ENCODE measurements at regions not wholly inside any gene's neighbourhood (a gene's known extent, or its start where the extent isn't known, plus 50 kb on each side); places are given as distances from the start of the nearest gene placed in this dataset.
"Not testable (repeated sequence)": the region's sequence is repeated elsewhere in the genome, so short reads cannot be mapped to it uniquely, and the experiment has no call there.

DNA sequence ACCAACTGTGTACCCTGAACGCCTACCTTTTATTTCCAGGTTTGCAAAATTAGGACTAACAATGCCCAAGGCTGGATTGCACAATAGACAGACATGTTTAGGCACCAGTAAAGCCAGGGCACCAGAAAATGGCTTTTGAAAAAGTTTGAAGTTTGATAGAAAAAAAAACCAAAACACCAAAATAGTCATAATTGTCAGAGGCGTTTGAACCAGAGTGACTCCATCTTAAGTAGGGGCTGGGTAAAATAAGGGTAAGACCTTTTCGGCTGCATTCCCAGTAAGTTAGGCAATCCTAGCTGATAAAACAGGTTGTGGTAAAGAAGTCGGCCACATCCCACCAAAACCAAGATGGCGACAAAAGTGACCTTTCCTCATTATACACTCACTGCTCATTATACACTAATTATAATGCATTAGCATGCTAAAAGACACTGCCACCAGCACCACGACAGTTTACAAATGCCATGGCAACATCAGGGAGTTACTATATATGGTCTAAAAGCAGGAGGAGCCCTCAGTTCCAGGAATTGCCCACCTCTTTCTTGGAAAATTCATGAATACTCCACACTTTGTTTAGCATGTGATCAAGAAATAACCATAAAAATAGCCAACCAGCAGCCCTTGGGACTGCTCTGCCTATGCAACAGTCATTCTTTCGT, 71.2 kb upstream of the EPCAM start:
- intact Hi-C loops (cut with DNase I): no loop called here
- ATAC-seq: no peak

DNA sequence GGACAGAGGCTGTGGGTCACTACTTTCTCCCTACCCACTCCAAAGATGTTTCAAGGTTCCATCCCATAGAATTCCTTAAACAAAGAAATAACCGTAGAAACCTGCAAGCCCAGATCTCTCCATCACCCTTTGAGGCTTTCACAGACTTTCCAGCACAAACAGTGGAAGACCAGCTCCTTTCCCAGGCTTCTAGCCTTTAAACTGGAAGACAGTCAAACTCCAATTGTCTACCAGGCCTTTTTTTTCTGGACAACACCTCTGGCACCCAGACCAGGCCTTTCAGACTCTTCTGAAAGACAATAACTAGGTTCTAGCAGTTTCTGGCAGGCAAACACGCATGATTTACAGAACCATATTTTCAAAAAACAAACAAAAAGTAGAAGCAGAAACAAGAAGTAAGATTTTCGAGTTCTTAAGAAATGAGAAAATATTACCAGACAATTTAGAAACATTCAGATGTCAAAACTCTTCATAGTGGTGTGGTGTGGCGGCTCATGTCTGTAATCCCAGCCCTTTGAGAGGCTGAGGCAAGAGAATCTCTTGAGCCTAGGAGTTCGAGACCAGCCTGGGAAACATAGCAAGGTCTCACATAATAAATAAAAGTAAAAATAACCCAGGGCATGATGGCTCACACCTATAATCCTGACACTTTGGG, 73.0 kb upstream of the EPCAM start:
- intact Hi-C loops (cut with DNase I): no loop called here
- no peak for ATAC-seq
- DNase-seq (ENCODE audit: missing footprints): no peak

More for the DNA sequence above, 71.2 kb upstream of the EPCAM start:
- no peak for DNase-seq (ENCODE audit: missing footprints)

DNA sequence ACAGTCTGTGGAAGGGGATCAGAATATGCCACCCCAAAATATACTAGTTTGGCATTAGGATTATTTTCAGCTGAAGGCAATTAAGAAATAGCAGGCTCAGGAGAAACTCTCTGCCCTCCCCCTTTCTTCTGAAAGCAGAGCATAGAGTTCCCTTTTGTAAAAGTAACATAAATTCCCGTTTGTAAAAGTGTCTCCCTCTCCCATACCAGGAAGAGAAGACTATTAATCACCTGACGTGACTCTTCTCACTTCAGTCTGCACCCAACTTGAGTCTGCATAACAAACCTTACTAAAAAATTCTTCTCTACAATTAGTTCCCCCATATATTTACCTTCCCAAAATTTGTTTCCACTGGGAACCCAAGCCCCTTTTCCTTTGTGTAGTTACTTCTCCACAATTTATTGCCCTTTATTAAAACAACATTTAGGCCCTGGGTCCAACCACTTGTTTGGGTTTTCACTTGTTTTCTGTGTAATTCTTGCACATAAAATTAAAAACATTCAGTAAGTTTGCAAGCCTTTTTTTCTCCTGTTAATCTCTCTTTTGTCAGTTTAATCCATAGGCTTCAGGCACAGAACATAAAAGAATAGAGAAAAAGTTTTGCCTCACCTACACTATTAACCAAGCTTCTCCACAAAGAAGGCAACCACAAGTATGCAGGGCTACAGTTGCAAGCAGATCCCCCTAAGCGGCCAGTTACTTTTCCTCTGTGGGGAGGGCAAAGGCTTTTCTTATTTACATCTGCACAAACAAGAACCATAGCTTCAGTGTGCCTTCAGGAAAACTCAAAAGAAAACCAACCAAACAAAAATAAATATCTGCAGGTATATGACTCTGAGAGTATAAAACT, 73.8 kb upstream of the EPCAM start:
- ATAC-seq (no peak), DNase-seq (ENCODE audit: missing footprints) (no peak)
- intact Hi-C loops (cut with DNase I): no loop called here

DNA sequence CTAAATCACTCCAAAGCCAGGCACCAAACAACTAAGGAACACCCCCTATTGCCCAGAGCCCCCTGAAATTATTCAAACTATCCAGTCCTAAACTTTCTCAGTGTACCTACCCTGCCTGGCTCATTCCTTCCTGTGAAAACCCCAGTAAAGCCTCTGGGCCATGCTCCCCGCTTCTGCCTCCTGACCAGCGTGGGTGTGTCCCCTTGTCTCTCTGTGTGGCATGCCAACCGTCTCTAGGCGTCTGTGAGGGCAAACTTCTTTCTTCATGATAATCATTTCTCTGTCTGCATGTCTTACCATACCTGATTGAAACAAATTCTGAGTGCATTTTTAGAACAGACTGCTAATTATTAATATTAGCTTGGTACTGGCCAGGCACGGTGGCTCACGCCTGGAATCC, 75.1 kb upstream of the EPCAM start:
- DNase-seq (ENCODE audit: missing footprints): no peak
- intact Hi-C loops (cut with DNase I): no loop called here
- ATAC-seq: no peak

DNA sequence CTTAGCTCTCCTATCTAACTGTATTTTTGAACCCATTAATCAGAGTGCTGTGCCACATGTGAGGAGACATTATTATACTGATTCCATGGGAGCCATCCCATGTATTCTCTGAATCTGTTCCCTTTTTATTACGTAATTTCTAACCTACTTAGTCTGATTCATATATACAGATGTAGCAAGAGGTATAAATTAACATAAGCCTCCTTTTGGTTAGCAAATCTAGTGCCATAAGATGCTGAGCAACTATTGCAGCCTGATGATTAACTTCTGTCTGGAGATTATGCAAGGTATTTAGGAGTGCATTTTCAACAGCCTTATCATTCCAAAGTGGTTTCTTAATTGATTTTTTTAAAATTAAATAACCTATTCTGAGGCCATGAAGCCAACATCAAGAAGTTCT, 80.2 kb upstream of the EPCAM start:
- no peak for DNase-seq (ENCODE audit: missing footprints)
- intact Hi-C loops (cut with DNase I): no loop called here
- ATAC-seq: no peak

DNA sequence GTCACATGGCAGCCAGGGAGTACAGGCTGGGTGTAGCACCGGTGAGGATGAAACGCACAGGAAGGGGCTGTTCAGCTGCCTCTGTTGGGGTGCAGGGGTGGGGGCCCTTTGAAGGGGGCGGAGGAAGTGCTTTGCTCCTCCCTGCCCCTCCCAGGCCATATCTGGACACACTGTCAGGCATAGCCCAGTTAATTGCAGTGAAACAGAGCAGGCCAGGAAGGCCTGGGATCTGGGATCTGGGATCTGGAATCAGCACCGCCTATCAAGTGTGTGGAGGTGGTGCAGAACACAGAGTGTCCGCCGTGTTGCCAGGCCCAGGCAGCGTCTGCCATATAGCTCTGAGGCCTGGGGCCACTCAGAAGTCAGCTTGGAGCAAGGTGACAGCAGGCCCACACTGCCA, 85.5 kb upstream of the EPCAM start:
- ATAC-seq (no peak), DNase-seq (ENCODE audit: missing footprints) (no peak)
- intact Hi-C loops (cut with DNase I): no loop called here

DNA sequence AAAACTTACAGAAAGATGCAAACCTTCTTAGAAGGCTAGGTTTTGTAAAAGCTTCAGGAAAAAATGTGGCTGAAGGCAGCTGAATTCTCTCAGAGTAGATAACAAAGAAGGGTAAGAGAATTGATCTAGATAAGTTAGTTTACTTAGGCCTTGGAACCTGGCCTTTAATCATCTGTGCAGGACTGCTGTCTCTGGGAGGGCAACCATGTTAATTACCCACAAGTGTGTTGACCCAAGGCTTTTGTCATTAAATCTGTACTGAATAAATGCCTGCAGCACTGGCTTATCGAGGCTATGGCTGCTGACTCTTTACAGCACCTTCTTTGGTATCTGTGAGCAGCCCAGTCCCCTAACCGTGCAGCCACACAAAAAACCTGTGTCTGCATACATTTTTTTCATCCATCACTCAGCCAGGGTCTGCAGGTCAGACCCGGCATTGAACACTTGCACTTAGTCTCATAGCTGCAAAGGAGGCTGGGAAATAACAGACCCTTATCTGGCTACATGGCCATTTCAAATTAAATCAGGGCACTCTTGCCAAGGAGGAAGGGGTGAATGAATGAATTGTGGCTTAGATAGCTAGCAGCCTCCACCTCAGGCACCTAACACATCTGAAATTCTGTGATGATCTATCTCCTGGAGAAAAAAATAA, 86.4 kb upstream of the EPCAM start:
- intact Hi-C loops (cut with DNase I): no loop called here
- DNase-seq (ENCODE audit: missing footprints) (no peak), ATAC-seq (no peak)

DNA sequence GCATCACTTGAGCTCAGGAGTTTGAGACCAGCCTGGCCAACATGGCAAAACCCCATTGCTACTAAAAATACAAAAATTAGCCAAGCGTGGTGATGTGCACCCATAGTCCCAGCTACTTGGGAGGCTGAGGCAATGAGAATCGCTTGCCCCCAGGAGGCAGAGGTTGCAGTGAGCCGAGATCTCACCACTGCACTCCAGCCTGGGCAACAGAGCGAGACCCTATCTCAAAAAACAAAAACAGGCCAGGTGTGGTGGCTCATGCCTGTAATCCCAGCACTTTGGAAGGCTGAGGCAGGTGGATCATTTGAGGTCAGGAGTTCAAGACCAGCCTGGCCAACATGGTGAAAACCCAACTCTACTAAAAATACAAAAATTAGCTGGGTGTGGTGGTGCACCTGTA, 89.6 kb upstream of the EPCAM start:
- ATAC-seq; DNase-seq (ENCODE audit: missing footprints); intact Hi-C loops (cut with DNase I): not testable (repeated sequence)

DNA sequence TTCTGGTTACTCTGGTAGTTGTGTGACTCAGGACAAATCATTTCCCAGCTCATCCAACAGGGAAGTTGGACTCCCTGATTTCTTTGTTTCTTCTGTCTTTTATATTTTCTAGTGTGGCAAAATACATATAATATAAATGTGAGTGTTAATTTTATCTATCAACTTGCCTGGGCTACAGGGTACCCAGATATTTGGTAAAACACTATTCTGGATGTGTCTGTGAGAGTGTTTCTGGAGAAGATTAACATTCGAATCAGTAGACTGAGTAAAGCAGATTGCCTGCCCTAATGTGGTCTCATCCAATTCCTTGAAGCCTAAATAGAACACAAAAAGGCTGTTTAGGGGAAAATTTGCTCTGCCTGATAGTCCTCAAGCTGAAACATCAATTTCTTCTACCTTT, 91.1 kb upstream of the EPCAM start:
- DNase-seq (ENCODE audit: missing footprints): no peak
- no peak for ATAC-seq
- intact Hi-C loops (cut with DNase I): no loop called here

DNA sequence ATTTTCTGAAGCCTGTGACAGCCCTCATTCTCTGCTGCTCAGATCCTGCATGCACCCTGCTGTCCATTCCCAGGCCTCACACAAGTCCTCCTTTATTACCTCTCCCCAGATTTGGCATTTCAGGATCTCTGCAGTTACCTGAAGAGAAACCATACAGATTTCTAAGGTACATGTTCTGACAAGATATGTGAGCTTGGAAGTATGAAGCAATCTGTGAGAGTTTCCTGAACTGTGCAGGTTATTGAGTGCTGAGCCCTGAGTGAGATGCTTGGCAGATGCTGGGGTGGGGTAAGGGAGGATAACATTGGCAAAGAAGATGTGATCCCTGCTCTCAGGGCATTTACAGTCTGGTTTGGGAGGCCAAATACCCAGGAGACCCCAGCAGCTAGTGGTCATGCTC, 91.9 kb upstream of the EPCAM start:
- DNase-seq (ENCODE audit: missing footprints): no peak
- intact Hi-C loops (cut with DNase I): no loop called here
- ATAC-seq: no peak

DNA sequence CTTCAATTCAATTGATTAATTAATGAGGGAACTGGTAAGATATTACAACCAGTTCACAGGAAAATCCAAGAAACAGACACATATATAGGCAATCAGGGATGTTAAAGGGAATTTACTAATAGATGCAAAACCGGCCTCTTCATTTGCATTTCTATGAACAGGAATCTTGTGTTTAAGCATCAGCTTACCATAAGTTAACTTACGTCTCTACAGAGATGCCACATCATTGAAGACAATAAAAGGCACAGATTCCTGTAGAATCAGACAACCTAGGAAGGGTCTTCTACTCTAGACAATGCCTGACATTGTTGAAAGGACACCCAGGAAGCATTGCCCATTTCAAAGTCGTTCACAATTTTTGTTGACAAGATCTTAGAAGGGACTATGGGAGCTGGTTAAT, 93.0 kb upstream of the EPCAM start:
- DNase-seq (ENCODE audit: missing footprints) (no peak), ATAC-seq (no peak)
- intact Hi-C loops (cut with DNase I): no loop called here

DNA sequence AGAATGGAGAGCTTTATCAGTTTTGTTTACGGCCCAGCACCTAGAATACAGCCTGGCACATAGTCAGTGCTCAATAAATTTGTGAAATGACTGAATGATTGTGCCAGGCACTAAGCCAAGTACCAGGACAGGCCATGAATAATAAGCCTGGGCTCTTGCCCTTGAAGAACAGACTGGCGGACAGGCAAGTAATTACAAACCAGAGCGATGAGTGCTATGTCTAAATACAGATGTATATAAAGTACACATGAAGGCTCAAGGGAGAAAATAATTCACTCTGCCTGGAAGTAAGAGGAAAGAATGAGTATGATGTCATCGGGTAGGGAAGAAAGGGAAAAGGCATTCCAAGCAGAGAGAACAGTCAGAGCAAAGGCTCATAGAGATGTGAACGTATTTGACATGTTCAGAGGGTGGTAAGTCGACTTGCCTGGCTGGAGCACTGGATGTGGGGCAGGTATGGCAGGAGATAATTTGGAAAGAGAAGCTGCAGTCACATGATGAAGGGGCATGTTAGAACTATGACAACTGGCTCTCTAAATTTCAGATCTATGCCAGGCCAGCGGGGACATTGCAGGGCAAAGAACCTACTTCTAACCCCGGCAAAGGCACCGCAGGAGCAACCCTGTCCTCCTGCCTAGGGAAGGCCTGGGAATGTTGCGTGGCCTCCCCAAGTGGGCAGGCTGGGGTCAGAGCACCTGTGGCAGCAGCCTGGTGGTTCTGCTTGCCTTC, 94.9 kb upstream of the EPCAM start:
- ATAC-seq (no peak), DNase-seq (ENCODE audit: missing footprints) (no peak)
- intact Hi-C loops (cut with DNase I): no loop called here

DNA sequence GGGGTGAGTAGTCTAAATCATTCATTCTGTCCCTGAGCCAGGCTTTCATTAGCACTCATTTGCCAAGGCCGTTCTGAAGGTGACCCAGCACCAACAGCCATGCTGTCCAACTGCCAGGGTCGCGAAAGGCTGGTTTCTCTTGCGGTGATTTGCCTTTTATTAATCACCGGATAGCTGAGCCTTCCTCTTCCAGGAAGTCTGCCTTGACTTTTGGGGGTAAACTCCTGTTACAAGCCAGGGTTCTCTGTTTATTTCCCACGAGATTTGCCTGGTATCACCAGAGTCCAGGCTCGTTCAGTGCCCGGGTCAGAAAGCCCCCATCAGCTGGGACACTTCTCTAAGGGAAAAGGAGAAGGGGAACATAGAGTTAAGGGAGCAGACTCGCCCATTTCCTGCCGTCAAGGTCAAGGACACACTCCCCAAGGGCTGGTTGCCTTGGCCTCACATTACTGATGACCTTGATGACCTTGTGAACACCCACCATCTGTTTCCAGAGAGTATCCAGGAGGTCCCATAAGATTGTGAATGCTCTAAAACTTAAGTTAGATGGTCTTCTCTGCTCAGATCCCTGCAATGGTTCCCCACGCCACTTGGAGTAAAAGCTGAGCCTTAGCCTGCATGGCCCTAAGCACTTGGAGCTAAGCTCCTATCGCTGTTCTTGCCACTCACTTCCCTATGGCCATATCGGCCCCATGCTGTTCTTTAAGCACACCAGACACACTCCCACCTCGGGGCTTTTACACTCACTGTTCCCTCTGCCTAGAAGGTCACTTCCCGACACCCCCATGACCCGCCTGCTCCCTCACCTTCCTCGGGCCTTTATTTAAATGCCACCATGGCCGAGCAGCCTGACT, 96.0 kb upstream of the EPCAM start:
- intact Hi-C loops (cut with DNase I): no loop called here
- ATAC-seq (no peak), DNase-seq (ENCODE audit: missing footprints) (no peak)

DNA sequence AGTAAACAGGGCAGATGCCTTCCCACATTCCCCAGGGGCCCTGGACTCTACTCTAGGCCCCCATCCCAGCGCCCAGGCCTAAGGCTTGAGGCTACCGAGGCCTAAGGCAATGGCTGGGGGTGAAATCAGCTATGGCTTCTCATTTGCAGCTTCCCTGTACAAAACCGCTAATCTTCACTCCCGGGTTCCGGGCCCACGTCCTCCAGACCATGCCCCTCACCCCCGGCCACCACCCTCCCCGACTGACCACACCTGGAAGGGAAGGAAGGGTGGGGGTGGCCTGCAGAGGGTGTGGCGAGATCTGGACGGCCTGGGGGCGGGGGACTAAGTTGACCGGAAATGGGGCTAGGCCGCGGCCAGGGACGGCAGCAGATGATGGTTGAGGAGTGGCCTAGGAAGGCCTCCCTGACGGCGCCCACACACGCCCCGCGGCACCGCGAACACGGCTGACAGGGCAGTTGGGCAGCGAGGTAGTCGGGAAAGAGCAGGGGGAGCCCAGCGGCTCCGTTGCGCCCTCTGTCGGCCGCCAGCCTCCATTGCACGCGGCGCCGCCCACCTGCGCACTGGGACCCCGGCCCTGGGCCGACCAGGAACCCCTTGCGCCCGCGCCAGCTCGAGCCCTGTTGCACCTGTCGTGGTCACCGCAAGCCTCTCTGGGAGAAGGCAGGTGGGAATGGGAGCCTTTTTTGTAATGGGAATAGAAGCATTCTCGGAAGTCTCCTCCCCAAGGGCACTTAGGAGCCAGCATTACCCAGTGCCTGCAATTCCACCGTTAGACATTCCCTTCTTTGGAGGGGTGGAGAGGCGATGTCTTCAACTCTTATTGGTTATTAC, 95.9 kb upstream of the CALM2 start:
- peak; percentile 79 for ATAC-seq
- intact Hi-C loops (cut with DNase I): no loop called here

DNA sequence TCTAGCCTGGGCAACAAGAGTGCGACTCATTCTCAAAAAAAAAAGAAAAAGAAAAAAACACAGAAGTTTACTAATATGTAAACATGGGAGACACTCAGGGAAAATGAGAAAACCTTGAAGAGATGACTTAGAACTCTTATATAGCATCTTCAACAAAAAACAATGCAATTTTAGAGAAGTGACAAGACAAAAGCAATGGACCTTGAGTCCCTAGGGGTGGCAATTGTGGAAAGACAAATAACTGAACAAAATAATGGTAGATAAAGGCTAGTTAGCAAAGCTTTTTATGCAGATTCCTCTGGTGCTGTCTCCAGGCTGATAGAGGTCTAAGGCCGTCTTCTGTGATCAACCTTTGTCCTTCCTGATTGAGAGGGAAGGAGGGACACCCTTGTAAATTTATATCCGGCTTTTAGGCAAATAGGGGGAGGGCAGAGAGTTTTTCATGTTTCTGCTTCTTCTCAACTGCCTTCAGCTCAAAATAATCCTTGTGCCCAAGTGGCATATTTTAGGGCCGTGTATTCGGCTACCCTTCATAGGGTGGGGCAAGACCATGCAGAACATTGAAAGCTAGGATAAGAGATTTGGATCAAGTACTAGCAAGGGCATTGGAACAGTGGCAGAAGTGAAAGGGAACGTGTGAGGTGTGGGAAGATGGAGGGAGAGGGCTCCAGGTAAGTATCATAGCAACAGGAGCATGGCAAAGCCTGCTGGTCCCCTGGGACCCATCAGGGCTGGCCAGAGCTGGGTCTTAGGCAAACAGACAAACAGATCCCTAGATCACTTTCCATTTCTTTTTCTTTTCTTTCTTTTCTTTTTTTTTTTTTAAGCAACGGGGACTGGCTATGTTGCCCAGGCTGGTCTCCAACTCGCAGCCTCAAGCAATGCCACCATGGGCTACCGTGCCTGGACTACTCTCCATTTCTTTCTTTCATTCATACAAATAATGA, 95.0 kb upstream of the CALM2 start:
- no peak for DNase-seq (ENCODE audit: missing footprints)
- no peak for ATAC-seq
- intact Hi-C loops (cut with DNase I): no loop called here

More for the DNA sequence above, 95.9 kb upstream of the CALM2 start:
- peak; percentile 89 for DNase-seq (ENCODE audit: missing footprints)

DNA sequence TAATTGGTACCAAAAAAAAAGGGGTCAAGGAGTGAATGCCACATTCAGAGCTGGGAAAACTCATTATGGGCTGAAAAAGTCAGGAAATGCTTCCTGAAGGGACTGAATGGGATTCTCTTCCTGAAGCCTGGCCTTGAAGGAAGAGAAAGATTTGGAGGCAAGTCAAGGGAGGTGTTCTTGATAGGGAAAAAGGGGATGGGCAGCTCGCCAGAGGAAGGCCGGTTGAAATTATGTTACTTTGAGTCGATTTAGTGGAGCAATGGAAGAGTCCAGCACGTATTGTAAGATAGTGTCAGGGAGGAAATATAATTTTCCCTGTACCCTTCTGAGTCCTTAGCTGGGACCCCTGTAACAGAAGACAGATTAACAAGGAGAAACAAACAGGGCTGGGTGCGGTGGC, 94.1 kb upstream of the CALM2 start:
- intact Hi-C loops (cut with DNase I): no loop called here
- ATAC-seq (no peak), DNase-seq (ENCODE audit: missing footprints) (no peak)

All from Right ventricle myocardium inferior (tissue), 1 donor.